Spleen (tissue), 7 donors: ENCODE measurements at regions not wholly inside any gene's neighbourhood (a gene's known extent, or its start where the extent isn't known, plus 50 kb on each side); places are given as distances from the start of the nearest gene placed in this dataset.

ENCODE experiments used
- POLR2A ChIP-seq, 3 donors: fragments of 450-650 bp; IDR thresholded peaks; one replicate each; pipeline ENCODE4 v1.5.1; 2017; ENCODE audit warnings: antibody characterized with exemption in 3 of 3, mild to moderate bottlenecking in 1 of 3
- TF ChIP-seq, protein P1 (sequence below), 11 experiments: fragments of 200-600 bp in 7 of 11; fragments of 450-650 bp in 4 of 11; sonication (generic) in 4 of 11; IDR thresholded peaks in 8 of 11; conservative IDR thresholded peaks in 3 of 11; 1 replicate in 7 of 11; 2 replicates in 4 of 11; pipeline versions ENCODE4 v1.4.0 to v1.8.0; 2016 to 2021; ENCODE audit warnings: antibody characterized with exemption in 11 of 11, inconsistent platforms in 4 of 11, mild to moderate bottlenecking in 1 of 11
- donor health status: DM: no; HTN: no; CAD: no; lungs with moderate emphysema.
- donor health status: DM: no; HTN: no; CAD: no.
- donor health status: DM: no; HTN: no; CAD: no.

DNA sequence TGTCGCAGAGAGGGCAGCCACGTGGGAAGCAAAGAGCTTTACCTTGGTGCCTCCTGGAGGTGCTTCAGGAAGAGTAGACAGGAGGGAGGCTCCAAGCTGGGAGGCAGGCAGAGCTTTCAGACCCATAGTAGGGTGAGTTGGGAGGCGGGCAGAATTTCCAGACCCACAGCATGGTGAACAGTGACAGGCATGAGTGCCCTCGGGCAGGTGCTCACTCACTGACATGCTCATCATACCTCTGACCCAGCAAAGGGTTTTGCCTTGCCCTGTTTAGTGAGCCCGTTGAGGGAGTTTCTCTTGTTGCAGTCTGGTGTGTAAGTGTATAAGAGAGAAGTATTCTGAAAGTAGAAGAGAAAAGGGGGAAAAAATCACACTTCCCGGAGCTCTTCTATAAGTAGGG, 86.4 kb upstream of the NTM start:
- no peak for TF ChIP-seq POLR2A (IDR thresholded peaks at IDR 0.05)
- TF ChIP-seq, protein P1, sequence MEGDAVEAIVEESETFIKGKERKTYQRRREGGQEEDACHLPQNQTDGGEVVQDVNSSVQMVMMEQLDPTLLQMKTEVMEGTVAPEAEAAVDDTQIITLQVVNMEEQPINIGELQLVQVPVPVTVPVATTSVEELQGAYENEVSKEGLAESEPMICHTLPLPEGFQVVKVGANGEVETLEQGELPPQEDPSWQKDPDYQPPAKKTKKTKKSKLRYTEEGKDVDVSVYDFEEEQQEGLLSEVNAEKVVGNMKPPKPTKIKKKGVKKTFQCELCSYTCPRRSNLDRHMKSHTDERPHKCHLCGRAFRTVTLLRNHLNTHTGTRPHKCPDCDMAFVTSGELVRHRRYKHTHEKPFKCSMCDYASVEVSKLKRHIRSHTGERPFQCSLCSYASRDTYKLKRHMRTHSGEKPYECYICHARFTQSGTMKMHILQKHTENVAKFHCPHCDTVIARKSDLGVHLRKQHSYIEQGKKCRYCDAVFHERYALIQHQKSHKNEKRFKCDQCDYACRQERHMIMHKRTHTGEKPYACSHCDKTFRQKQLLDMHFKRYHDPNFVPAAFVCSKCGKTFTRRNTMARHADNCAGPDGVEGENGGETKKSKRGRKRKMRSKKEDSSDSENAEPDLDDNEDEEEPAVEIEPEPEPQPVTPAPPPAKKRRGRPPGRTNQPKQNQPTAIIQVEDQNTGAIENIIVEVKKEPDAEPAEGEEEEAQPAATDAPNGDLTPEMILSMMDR (IDR thresholded peaks at IDR 0.05 in 8 of 11, conservative IDR thresholded peaks at IDR 0.05 in 3 of 11): no peak
